ENCODE measurements at regions not wholly inside any gene's neighbourhood (a gene's known extent, or its start where the extent isn't known, plus 50 kb on each side); places are given as distances from the start of the nearest gene placed in this dataset.
"Not testable (repeated sequence)": the region's sequence is repeated elsewhere in the genome, so short reads cannot be mapped to it uniquely, and the experiment has no call there.

DNA sequence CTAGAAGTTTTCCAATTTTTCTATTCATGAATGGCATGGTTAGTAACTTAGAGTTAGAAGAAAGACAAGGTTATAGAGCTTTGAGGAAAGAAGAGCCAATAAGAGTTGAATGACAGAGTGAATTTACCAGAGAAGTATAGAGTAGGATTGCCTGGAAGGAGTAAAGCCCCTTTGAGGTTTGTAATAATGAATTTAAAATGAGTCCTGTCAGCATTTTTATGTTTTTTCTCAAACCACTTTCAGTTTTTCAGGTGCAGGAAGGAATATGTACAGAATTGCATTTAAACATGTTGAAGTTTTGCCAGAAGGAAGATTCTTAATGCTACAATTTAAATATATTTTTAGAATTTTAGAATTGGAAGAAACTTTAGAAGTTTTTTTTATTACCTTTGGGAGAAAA lies 408.3 kb downstream of the DSC3 start:
- no peaks in the 10 kb centered on the region for H3K36me3 Mint-ChIP-seq (ENCODE audit: low read depth)
- H3K4me1 Mint-ChIP-seq (ENCODE audit: low read depth): no peaks in the 10 kb centered on the region
- intact Hi-C loops (cut with micrococcal nuclease): no loop called here
- no peak for DNase-seq (ENCODE audit: low spot score)
- no peaks in the 10 kb centered on the region for H3K27me3 Mint-ChIP-seq (ENCODE audit: insufficient read depth)
- no peak overlapping the region for H3K27ac Mint-ChIP-seq
- peaks cover 17% of the 10 kb centered on the region for H3K9me3 Mint-ChIP-seq
- no peak overlapping the region for H3K4me3 Mint-ChIP-seq

DNA sequence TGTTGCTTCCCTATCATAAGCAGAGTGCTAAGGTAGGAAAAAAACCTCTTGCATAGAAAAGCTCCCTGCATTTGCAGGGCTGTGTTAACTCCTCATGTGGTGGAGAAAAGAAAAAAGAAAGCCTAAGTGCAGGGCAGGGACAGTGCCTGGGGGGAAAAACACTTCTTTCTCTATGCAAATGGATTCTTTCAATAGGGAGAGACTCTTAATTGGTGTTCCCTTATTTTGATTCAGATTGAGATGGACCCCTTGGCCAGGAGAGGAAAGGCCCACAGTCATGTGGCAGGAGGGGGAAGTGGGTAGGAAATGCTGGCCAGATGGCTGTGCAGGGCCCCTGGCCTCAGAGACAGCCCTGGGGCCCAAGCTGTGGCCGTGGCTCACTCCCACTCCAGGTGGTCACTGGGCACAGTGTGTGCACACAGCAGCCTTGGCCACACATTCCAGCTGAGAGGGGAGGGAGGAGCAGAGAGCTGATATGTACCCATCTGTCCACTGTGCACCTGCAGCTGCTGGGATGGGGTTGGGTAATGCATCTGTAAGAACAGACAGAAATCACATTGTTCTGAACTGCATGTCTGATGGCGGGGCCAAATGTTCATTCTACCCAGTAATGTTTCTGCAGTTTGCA lies 410.4 kb downstream of the DSC3 start:
- Mint-ChIP-seq H3K27me3 (ENCODE audit: insufficient read depth) (no peaks in the 10 kb centered on the region), H3K9me3 (peaks cover 17% of the 10 kb centered on the region), H3K4me3 (no peak overlapping the region), H3K36me3 (ENCODE audit: low read depth) (no peaks in the 10 kb centered on the region), H3K4me1 (ENCODE audit: low read depth) (no peaks in the 10 kb centered on the region), H3K27ac (no peak overlapping the region)
- DNase-seq (ENCODE audit: low spot score): no peak
- intact Hi-C loops (cut with micrococcal nuclease): no loop called here

DNA sequence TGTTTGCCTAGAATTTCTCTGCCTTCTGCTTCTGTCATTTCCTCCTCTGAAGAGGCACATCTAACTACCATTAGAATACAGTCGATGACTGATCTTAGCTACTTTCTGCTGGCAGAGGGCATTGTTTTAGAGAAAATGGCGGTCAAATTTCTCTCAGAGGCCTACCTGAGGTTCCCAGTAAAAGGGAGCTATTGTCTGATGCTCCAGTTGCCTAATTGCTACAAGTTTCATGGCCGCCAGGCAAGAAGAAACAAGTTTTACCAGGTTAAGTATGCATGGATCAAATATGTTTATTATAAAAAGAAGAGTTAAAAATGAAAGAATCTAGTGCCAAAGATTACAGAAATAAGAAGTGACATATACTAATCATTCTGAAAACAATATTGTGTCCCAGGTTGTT lies 416.6 kb downstream of the DSC3 start:
- no peaks in the 10 kb centered on the region for H3K36me3 Mint-ChIP-seq (ENCODE audit: low read depth)
- no peak for DNase-seq (ENCODE audit: low spot score)
- no peak overlapping the region for H3K4me3 Mint-ChIP-seq
- peaks cover 9% of the 10 kb centered on the region for H3K9me3 Mint-ChIP-seq
- no peaks in the 10 kb centered on the region for H3K4me1 Mint-ChIP-seq (ENCODE audit: low read depth)
- no peak overlapping the region for H3K27ac Mint-ChIP-seq
- no peaks in the 10 kb centered on the region for H3K27me3 Mint-ChIP-seq (ENCODE audit: insufficient read depth)
- intact Hi-C loops (cut with micrococcal nuclease): no loop called here

DNA sequence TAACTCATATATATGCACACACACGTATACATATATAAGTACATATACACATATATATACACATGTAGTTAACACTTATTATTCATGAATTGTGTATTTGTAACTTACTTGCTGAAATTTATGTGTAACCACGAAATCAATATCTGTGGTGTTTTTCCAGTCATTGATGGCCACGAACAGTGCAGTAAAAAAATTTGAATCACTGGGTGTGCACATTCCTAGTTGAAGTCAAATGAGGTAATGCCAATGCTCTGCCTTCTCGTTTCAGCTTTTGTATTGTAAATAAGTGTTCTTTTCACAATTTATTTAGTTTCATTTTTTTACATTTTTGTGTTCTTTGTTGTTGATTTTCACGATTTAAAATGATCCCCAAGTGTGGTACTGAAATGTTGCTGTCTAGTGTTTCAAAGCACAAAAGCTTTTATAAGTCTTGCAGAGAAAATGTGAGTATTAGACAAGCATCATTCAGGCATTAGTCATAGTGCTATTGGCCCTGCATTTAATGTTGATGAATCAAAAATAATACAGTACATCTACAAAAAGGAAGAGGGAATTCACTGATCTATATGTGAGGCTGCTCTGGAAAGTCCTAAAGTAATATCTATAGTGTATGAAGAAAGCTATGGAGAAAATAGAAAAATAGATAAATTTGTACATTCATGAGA lies 419.0 kb downstream of the DSC3 start:
- no peak for DNase-seq (ENCODE audit: low spot score)
- Mint-ChIP-seq H3K9me3 (peaks cover 4% of the 10 kb centered on the region), H3K4me1 (ENCODE audit: low read depth) (no peaks in the 10 kb centered on the region), H3K4me3 (no peak overlapping the region), H3K27me3 (ENCODE audit: insufficient read depth) (no peaks in the 10 kb centered on the region), H3K36me3 (ENCODE audit: low read depth) (no peaks in the 10 kb centered on the region), H3K27ac (no peak overlapping the region)
- intact Hi-C loops (cut with micrococcal nuclease): no loop called here

DNA sequence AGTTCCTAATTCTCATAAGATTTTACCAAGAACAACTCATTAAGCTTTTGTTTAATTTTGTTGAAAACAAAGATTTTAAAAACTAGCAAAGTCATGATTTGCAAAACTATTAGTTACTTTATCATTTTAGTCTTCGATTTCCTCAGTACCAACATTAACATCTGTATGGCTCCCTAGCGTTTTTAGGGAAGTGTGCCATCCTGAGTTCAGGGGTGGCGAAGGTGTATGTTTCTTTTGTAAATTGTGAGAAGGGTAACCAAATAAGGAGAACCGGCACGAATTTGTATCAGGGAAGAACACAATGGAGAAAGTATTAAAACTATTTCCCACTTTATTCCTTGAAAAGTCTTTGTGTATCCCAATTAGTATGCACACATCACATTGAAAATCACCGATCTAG lies 419.9 kb downstream of the DSC3 start:
- intact Hi-C loops (cut with micrococcal nuclease): no loop called here
- no peak for DNase-seq (ENCODE audit: low spot score)
- no peaks in the 10 kb centered on the region for H3K27me3 Mint-ChIP-seq (ENCODE audit: insufficient read depth)
- H3K9me3 Mint-ChIP-seq: peaks cover 4% of the 10 kb centered on the region
- no peak overlapping the region for H3K4me3 Mint-ChIP-seq
- H3K4me1 Mint-ChIP-seq (ENCODE audit: low read depth): no peaks in the 10 kb centered on the region
- no peaks in the 10 kb centered on the region for H3K36me3 Mint-ChIP-seq (ENCODE audit: low read depth)
- H3K27ac Mint-ChIP-seq: no peak overlapping the region

DNA sequence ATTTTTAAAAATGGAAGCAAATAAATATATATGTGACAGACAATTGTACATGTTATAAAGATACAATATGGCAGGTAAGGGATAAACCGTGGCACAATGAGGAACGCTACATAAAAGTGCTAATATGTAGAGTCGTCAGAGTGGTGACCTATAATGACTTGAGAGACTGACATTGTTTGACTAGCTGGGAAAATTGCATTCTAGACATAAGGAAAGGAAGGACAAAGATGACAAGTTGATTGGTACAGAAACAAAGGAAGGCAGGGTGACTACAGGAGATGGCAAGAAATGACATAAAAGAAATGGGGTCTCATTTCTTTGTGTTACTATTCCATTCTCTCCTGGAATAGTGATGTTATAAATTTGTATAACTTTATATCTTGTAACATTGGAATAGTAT lies 420.4 kb downstream of the DSC3 start:
- H3K4me1 Mint-ChIP-seq (ENCODE audit: low read depth): no peaks in the 10 kb centered on the region
- peaks cover 4% of the 10 kb centered on the region for H3K9me3 Mint-ChIP-seq
- H3K4me3 Mint-ChIP-seq: no peak overlapping the region
- H3K27ac Mint-ChIP-seq: no peak overlapping the region
- intact Hi-C loops (cut with micrococcal nuclease): no loop called here
- H3K27me3 Mint-ChIP-seq (ENCODE audit: insufficient read depth): no peaks in the 10 kb centered on the region
- no peak for DNase-seq (ENCODE audit: low spot score)
- H3K36me3 Mint-ChIP-seq (ENCODE audit: low read depth): no peaks in the 10 kb centered on the region

DNA sequence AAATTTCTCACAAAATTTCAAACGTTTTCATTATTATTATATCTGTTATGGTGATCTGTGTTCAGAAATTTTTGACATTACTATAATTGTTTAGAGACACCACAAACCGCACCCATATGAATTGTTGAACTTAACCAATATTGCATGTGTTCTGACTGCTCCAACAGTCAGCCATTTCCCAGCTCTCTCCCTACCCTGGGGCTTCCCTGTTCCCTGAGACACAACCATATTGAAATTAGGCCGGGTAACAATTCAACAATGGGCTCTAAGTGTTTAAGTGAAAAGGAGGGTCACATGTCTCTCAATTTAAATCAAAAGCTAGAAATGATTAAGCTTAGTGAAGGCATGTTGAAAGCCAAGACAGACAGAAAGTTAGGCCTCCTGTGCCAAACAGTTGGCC lies 424.0 kb downstream of the DSC3 start:
- H3K36me3 Mint-ChIP-seq (ENCODE audit: low read depth): no peaks in the 10 kb centered on the region
- H3K4me3 Mint-ChIP-seq: no peak overlapping the region
- H3K27me3 Mint-ChIP-seq (ENCODE audit: insufficient read depth): no peaks in the 10 kb centered on the region
- intact Hi-C loops (cut with micrococcal nuclease): no loop called here
- no peaks in the 10 kb centered on the region for H3K4me1 Mint-ChIP-seq (ENCODE audit: low read depth)
- no peak for DNase-seq (ENCODE audit: low spot score)
- no peaks in the 10 kb centered on the region for H3K9me3 Mint-ChIP-seq
- no peak overlapping the region for H3K27ac Mint-ChIP-seq

DNA sequence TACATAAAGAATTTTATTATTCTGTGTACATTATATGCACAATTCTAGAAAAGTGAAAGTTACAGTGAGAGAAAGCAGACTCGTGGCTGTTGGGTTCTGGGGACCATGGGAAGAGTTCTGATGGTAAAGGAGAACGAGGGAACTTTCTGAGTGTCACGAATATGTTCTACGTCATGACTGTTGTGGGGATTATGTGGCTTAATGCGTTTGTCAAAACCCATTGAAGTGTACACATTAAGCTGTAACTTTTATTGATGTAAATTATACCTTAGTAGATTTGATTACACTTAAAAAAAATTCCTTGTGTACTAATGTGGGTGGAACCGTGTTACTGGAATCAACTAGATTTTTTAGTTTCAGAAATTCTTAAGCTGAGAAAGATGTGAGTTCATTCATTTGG lies 426.1 kb downstream of the DSC3 start:
- Mint-ChIP-seq H3K4me3 (no peak overlapping the region), H3K27ac (no peak overlapping the region), H3K9me3 (peaks cover 5% of the 10 kb centered on the region), H3K27me3 (ENCODE audit: insufficient read depth) (no peaks in the 10 kb centered on the region), H3K36me3 (ENCODE audit: low read depth) (no peaks in the 10 kb centered on the region), H3K4me1 (ENCODE audit: low read depth) (no peaks in the 10 kb centered on the region)
- DNase-seq (ENCODE audit: low spot score): no peak
- intact Hi-C loops (cut with micrococcal nuclease): no loop called here

DNA sequence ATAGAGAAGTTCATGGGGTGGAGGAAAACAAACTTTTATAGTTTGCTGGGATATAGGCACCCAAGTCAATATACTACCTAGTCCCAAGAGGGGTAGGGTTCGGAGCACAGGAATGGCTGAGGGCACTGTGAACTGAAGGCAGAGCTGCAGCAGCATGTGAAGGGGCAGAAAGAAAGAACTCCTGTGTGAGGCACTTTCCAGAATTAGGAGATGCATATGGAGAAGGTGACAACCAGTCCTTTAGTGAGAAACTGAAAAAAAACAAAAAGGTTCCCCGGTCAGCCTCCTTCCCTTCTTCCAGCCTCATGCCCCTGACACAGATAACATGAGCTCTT lies 429.1 kb downstream of the DSC3 start:
- no peak for DNase-seq (ENCODE audit: low spot score)
- H3K4me3 Mint-ChIP-seq: no peak overlapping the region
- H3K27ac Mint-ChIP-seq: no peak overlapping the region
- intact Hi-C loops (cut with micrococcal nuclease): no loop called here
- no peaks in the 10 kb centered on the region for H3K4me1 Mint-ChIP-seq (ENCODE audit: low read depth)
- no peaks in the 10 kb centered on the region for H3K36me3 Mint-ChIP-seq (ENCODE audit: low read depth)
- H3K9me3 Mint-ChIP-seq: peaks cover 5% of the 10 kb centered on the region
- H3K27me3 Mint-ChIP-seq (ENCODE audit: insufficient read depth): no peaks in the 10 kb centered on the region

DNA sequence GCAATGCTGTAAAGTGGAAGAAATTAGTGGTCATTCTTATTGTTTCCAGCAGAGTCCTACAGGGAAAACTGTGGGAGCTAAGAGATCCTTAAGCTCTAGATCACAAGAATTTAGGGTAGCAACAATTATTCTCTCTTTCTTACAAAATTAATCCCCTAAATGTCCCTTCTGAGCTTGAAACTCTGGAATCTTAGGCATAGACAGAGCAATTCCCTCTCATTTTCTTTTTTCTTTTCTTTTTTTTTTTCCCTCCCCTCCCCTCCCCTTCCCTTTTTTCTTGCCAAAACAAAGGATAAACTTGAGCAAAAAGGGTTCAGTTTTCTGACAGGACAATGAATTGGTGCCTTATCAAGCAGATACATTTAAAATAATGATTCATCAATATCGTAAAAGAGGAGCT lies 441.0 kb downstream of the DSC3 start:
- H3K9me3 Mint-ChIP-seq: peaks cover 12% of the 10 kb centered on the region
- no peaks in the 10 kb centered on the region for H3K36me3 Mint-ChIP-seq (ENCODE audit: low read depth)
- no peak overlapping the region for H3K27ac Mint-ChIP-seq
- intact Hi-C loops (cut with micrococcal nuclease): no loop called here
- H3K4me3 Mint-ChIP-seq: no peak overlapping the region
- DNase-seq (ENCODE audit: low spot score): no peak
- no peaks in the 10 kb centered on the region for H3K27me3 Mint-ChIP-seq (ENCODE audit: insufficient read depth)
- H3K4me1 Mint-ChIP-seq (ENCODE audit: low read depth): no peaks in the 10 kb centered on the region

DNA sequence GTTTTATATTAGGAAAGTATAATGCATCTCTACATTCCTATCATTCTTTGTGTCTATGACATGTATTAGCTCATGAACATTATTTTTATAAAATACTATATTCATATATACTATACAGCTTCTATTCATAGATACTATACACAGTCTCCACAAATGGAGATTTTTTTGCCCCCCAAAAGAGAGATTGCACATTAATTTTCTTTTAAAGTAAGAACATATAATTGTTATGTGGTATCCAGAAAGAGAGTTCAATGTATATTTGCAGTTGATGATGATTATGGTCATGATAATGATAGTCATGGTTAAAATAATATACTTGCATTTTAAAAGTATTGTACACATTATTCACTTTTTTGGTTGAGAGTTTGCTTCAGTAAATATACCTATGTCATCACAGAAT lies 445.3 kb downstream of the DSC3 start:
- H3K4me1 Mint-ChIP-seq (ENCODE audit: low read depth): no peaks in the 10 kb centered on the region

DNA sequence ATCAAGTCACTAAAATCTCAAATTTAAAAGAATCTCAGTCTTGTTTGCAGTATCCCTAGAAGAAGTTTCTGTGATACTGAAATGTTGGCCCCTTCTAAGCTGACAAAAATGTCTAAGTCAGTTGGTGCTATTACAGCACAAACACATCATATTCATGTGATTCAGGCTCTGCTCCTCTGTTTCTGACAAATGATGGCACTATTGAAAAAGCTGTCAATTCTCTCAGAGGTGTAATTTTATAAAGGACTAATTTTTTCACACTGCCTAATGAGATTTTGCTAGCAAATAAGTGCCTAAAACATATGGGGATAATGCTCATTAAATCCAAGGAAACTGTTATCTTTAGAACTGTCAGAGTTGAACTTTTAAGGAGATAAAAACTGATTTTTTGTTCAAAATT lies 445.9 kb downstream of the DSC3 start:
- Mint-ChIP-seq H3K9me3 (peaks cover 18% of the 10 kb centered on the region), H3K4me1 (ENCODE audit: low read depth) (no peaks in the 10 kb centered on the region), H3K36me3 (ENCODE audit: low read depth) (no peaks in the 10 kb centered on the region), H3K27ac (no peak overlapping the region), H3K27me3 (ENCODE audit: insufficient read depth) (no peaks in the 10 kb centered on the region), H3K4me3 (no peak overlapping the region)
- DNase-seq (ENCODE audit: low spot score): no peak
- intact Hi-C loops (cut with micrococcal nuclease): no loop called here

More for the DNA sequence above, 445.3 kb downstream of the DSC3 start:
- Mint-ChIP-seq H3K36me3 (ENCODE audit: low read depth) (no peaks in the 10 kb centered on the region), H3K4me3 (no peak overlapping the region), H3K27ac (no peak overlapping the region), H3K9me3 (peaks cover 18% of the 10 kb centered on the region), H3K27me3 (ENCODE audit: insufficient read depth) (no peaks in the 10 kb centered on the region)
- no peak for DNase-seq (ENCODE audit: low spot score)
- intact Hi-C loops (cut with micrococcal nuclease): no loop called here

DNA sequence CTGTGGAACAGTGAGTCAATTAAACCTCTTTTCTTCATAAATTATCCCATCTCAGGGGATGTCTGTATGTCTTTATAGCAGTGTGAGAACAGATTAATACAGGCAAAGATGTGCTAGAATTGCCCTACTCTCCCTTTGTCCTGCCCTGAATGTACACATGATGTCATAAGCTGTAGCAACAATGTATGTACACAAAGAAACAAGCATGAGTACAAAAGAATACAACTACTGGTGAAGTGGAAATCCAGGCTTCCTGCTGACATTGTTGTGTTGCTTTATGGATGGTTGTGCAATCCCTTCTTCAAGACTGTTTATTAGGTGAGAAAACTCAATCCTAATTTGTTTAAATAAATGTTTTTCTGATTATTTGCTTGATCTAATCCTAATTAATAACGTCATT lies 446.6 kb downstream of the DSC3 start:
- no peak overlapping the region for H3K27ac Mint-ChIP-seq
- no peaks in the 10 kb centered on the region for H3K36me3 Mint-ChIP-seq (ENCODE audit: low read depth)
- no peaks in the 10 kb centered on the region for H3K27me3 Mint-ChIP-seq (ENCODE audit: insufficient read depth)

DNA sequence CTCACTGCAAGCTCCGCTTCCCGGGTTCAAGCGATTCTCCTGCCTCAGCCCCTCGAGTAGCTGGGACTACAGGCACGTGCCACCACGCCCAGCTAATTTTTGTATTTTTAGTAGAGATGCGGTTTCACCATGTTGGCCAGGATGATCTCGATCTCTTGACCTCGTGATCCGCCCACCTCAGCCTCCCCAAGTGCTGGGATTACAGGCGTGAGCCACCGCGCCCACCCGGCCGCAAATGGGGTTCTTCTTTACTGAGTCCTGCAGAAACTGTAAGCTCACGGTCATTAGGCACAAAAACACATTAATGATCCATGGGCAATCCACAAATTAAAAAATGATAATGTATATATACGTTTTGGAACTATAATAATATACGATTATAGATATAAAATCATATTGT lies 447.6 kb downstream of the DSC3 start:
- H3K27ac Mint-ChIP-seq; H3K4me1 Mint-ChIP-seq (ENCODE audit: low read depth); intact Hi-C loops (cut with micrococcal nuclease); H3K27me3 Mint-ChIP-seq (ENCODE audit: insufficient read depth); H3K36me3 Mint-ChIP-seq (ENCODE audit: low read depth); DNase-seq (ENCODE audit: low spot score); H3K4me3 Mint-ChIP-seq: not testable (repeated sequence)
- peaks cover 18% of the 10 kb centered on the region for H3K9me3 Mint-ChIP-seq

More for the DNA sequence above, 446.6 kb downstream of the DSC3 start:
- no peak overlapping the region for H3K4me3 Mint-ChIP-seq
- peaks cover 18% of the 10 kb centered on the region for H3K9me3 Mint-ChIP-seq
- H3K4me1 Mint-ChIP-seq (ENCODE audit: low read depth): no peaks in the 10 kb centered on the region
- intact Hi-C loops (cut with micrococcal nuclease): no loop called here
- no peak for DNase-seq (ENCODE audit: low spot score)
